ENCODE measurements at regions not wholly inside any gene's neighbourhood (a gene's known extent, or its start where the extent isn't known, plus 50 kb on each side); places are given as distances from the start of the nearest gene placed in this dataset.

DNA sequence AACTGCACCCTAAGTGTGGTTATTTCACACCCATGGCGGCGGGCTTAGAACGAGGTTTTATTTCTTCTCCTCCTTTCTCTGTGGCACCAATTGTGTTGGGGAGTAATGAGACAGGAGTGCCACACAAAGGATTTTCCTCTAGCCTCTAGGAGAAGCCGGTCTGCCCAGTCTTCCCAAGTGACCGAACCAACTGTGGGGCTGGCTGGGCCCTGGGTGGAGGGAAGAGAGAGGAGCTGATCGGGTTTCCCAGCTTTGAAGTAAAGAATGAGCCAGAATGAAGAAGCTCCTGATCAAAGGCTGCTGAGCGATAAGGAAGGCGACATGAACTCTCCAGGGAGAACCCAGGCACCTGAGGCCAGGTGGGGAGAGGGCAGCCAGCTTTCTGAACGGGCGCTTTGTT lies 616.0 kb upstream of the BTBD3 start:
- Histone ChIP-seq H4K20me1 (ENCODE audit: insufficient read depth, low read length) (no peaks in the 10 kb centered on the region), H3K36me3 (ENCODE audit: control insufficient read depth, insufficient read depth, low read length) (no peaks in the 10 kb centered on the region), H3K18ac (ENCODE audit: low read depth, low read length) (no peak overlapping the region; the same call in 1 of the 2 replicates), H3K4me2 (ENCODE audit: low read depth, low read length) (no peak overlapping the region), H3K27ac (ENCODE audit: insufficient read depth, low read length) (no peak overlapping the region), H2AFZ (replicated peaks; ENCODE audit: low read length, poor library complexity) (peak overlapping the region; percentile 44), H3K27me3 (ENCODE audit: control insufficient read depth, insufficient read depth, low read length) (no peaks in the 10 kb centered on the region; the same call in 1 of the 2 replicates), H2BK120ac (ENCODE audit: low read depth, low read length) (peak overlapping the region; percentile 54), H3K23ac (ENCODE audit: low read depth, low read length) (no peak overlapping the region), H4K5ac (ENCODE audit: low read depth, low read length) (no peak overlapping the region), H3K79me1 (ENCODE audit: low read depth in 1 of 2, low read length in 2 of 2) (no peaks in the 10 kb centered on the region), H2AK9ac (replicated peaks; ENCODE audit: low read depth, low read length, poor library complexity) (peak overlapping the region; percentile 16), H4K8ac (ENCODE audit: low read depth in 2 of 2, low read length in 2 of 2) (no peak overlapping the region), H4K91ac (ENCODE audit: insufficient read depth, low read depth, low read length) (peak overlapping the region; percentile 17; the same call in 1 of the 2 replicates), H3K9me3 (ENCODE audit: control insufficient read depth, insufficient read depth, low read length) (no peaks in the 10 kb centered on the region), H2BK20ac (ENCODE audit: low read depth, low read length) (peak overlapping the region; percentile 59), H3K9ac (ENCODE audit: low read depth, low read length) (no peak overlapping the region), H3K9me1 (ENCODE audit: insufficient read depth, low read length) (peaks cover 6% of the 10 kb centered on the region; the same call in 1 of the 2 replicates), H2AK5ac (ENCODE audit: low read depth, low read length) (peak overlapping the region; percentile 17), H3K4ac (ENCODE audit: low read depth, low read length) (peak overlapping the region; percentile 64), H3K56ac (ENCODE audit: extremely low read depth, insufficient read depth, low read length) (no peak overlapping the region), H3K4me3 (ENCODE audit: insufficient read depth, low read depth, low read length) (no peak overlapping the region), H3K14ac (replicated peaks; ENCODE audit: low read depth, low read length) (peak overlapping the region; percentile 52; the same call in 1 of the 2 replicates), H2BK5ac (ENCODE audit: low read depth, low read length, poor library complexity, severe bottlenecking) (no peak overlapping the region), H3K4me1 (ENCODE audit: control insufficient read depth, insufficient read depth, low read length) (peaks cover 5% of the 10 kb centered on the region), H2BK15ac (ENCODE audit: low read depth, low read length) (peak overlapping the region; percentile 36; the same call in 1 of the 3 replicates)
- DNase-seq (no peak), ATAC-seq (ENCODE audit: low read depth) (no peak)
- no peak for TF ChIP-seq RCOR1 (IDR thresholded peaks at IDR 0.05; ENCODE audit: insufficient replicate concordance, low read length)
- TF ChIP-seq CHD1 (IDR thresholded peaks at IDR 0.05; ENCODE audit: low read depth, low read length): no peak
- CTCF ChIA-PET: interaction anchor here (1.0 kb wide), 1 partner anchor 11 kb away, joined by 3 read pairs; no protein-coding TSS in a partner anchor
- dilution Hi-C loops (cut with HindIII; ENCODE audit: low sequenced_read_pairs, unreplicated experiment) (no loop called here), intact Hi-C loops (cut with micrococcal nuclease) (loop anchor here (5.0 kb wide), 1 partner anchor 51 kb away; no protein-coding TSS in a partner anchor), in situ Hi-C loops (cut with MboI; ENCODE audit: low sequenced_read_pairs) (no loop called here)
- no TSS peak for BruUV-seq (replicated peaks)
- POLR2A ChIA-PET (ENCODE audit: unreplicated experiment): no interaction called here
- WGBS, 2 experiments (ENCODE audit: extremely low coverage in 2 of 2, insufficient read length in 1 of 2): 56% methylated on average over 2 of the region's 10 CpGs; no CpG with 5 or more reads in 1 of the 2 experiments
